ENCODE measurements at regions not wholly inside any gene's neighbourhood (a gene's known extent, or its start where the extent isn't known, plus 50 kb on each side); places are given as distances from the start of the nearest gene placed in this dataset.
A peak's percentile ranks its signal among the peaks of the same experiment; 100 is the strongest.

DNA sequence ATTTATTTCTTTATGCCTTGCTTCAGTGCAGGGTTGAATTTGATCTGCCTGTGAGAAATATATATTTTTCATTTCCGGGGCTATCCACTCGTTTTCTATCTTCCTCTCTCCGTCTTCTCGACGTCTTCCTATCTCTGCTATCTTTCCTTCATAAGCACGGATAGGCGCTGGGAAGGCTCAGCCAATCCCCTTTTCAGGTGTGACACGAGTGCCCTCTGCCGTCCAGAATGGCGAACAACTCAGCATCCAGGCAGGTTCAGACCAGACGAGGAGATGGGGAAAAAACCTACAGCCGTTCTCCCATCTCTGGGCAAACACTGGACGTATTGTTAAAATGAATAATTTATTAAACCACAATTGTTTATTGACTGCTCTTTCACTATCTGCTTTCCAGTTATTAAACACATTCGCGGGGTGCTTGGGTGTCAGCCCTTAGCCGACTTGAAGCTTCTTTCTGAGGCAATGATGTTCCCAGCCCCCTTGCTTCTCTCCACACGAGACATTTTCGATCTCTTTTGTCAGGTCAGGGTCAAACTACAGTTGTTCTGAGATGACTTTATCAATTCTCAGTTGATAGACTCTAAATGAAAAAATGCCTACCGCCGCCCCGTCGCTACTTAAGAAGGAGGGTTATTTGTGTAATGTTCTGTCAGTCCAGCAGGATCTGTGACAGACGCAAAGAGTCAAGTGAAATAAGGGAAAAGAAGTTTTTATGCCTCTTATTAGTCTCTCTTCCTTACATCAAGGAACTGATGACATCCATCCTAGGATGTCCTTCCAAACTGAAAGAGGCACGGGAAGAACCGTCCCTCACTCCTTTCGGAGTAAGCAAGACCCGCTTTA, 96.3 kb upstream of the NOCT start:
- DNase-seq: no peak

DNA sequence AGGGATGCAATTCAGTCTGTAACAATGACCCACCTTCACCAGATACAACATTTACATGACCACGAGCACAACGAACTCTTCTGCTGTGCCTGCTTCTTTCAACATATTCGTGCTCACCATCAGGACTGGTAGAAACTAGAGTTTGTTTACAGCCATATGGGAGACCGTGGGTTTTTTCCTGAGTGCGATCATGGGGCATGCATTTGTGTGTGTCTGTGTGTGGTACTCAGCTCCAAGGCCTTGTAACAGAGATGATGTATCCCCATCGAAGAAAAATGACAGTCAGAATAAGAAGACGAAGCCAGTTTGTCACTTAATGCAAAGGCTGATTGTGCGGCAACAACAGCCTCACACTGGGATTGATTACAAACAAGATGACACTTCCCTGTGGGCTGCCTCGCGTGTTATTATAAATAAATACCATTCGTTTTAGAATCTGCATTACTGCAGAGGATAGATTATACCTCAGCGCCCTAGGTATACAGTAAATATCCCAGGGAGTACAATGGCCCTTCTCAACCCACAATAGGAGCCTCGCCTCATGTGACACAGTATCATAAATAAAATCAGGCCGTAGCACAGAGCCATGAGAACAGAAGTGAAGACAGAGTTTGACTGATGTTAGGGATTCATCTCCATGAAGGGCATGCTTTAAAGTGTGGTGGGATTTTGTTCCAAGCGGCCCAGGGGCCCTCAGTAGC, 97.3 kb upstream of the NOCT start:
- DNase-seq: no peak

DNA sequence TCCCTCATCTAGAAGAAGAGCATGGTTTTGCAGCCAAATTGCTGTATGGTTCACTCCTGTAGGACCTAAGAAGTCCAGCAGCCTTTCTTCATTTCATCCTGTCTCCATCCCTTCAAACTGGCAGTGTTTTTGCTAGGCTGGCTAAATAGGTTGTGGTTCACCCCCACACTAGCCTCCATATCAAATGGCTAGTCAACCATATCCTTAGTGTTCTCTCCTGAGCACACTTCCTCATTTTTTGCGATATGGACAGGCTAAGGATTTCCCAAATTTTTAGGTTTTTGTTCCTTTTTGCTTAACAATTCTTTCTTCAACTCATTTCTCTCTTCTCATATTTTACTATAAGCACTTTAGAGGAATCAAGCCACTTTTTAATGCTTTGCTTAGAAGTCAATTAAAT, 98.8 kb upstream of the NOCT start:
- DNase-seq: no peak

GRCh38 chr4:138915756-138916155, 99.8 kb upstream of the NOCT start:
- no peak for DNase-seq

GRCh38 chr4:138912704-138913340, 102.8 kb upstream of the NOCT start:
- DNase-seq: no peak

GRCh38 chr4:138911909-138912703, 103.5 kb upstream of the NOCT start:
- DNase-seq: no peak

DNA sequence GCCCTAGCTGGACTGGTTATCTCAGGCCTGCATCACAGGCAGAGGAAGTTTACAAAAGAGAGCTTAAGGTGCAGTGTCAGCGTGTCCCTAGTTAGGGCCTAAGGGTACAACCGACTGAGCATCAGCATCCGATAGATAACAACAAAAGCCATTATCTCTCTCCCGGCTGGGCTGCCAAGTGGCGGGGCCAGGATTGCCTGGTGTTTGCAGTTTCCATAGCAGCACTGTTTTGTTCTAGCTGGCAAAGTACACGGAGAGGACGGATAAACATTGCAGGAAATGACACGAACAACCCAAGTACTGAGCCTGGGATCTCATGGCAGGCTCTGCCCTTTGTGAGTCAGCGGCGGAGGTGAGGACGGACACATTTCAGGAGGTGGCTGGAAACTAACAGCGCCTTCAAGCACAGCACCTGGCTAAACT, 104.7 kb upstream of the NOCT start:
- DNase-seq: peak in 1 of 2 experiments; percentile 13

DNA sequence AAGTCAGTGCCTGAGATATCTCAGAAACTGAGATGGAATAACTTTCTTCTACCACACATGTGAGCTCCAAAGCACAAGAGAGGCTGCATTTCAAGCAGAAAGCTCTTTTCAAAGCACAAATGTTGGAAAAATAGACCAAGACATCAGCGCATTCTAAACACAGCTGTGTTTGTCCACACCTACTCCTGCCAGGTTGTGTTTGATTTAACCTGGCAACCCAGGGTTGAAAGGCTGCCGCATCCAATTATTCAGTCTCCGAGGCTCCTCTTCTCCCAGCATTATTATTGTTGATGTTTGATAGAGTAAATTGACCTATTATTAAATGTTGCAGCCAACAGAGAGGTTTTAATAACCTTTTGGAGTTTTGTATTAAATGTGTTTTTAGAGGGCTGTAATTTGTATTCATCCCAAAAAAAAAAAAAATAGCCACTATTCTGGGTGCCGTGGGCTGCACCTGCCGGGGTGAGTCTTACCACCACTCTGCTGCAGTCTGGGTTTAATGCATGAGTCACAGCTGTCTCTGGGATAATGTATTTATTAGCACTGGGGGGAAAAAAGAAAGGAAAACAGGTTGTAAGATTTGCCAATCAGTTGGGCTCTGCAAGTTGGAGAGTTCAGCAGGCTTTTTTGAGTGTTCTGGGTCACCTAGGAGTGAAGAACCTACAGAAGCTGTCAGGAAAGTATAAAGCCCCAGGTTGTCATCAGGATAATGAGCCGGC, 105.2 kb upstream of the NOCT start:
- no peak for DNase-seq

DNA sequence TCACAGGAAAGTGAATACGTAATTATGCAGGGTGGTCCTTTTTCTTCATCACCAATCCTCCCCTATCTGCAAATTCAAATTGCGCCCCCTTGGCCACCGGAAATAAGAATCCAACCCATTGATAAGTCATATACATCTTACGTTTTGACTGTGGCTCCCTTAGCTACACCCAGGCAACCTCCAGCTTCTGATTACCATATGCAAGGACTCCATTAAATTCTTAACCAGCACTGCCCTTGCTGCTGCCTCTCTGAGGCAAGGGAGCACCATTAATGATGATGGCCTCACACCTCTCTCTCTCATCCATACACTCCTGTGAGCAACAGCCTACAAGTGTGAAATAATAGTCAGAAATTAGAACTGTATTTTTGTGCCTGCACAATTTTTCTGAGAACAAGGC, 106.0 kb upstream of the NOCT start:
- no peak for DNase-seq

DNA sequence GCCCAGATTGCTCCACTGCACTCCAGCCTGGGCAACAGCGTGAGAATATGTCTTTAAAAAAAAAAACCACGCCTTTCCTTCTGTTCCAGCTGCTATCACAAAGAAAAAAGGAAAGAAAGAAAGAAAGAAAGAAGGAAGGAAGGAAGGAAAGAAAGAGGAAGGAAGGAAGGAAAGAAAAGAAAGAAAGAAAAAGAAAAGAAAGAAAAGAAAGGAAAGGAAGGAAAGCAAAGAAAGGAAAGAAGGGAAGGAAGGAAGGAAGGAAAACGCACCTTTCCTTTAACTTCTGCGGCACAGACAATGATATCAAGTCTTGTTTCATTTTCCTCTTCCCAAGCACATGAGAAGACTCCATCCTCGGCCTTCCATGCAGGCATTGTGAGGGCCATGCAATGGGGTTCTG, 107.4 kb upstream of the NOCT start:
- DNase-seq: no peak

DNA sequence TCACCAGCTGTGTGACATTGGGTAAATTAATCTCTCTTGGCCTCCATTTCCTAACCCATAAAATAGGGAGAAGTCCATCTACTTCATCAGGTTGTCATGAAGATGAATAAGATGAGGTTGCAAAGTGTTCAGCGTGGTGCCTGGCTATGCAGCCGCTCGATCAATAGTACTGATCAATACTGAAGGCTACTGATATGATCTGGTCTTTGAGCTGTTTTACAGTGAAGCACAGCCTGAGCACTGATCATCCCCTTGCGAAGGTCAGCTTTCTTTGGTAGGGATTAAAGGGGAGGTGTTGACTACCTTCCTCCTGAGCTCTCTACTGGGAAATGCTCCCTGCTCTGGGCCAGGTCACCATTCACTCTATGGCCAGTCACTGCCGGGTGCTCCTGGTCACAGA, 108.4 kb upstream of the NOCT start:
- DNase-seq: no peak

DNA sequence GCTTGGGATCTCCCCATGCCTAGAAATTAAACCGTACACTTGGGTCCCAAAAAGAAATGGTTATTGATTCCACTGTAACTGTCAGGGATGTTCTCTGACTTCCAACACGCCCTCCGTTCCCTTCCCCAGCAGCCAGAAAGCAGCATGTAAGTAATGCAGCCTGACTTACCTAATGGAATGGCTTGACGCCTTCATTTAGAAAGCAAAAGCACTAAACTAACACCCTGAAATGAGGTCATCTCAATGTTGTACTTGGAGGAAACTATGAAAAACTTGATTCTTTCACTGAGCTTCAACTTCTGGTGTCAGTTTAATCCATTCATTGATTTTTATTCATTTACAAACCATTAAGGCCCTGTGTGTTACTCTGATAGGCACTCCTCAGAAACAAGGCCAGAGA, 110.8 kb upstream of the NOCT start:
- no peak for DNase-seq

- DNase-seq: no peak
Measured at GRCh38 chr4:138903185-138903584, 112.4 kb upstream of the NOCT start.

- DNase-seq: no peak
Measured at GRCh38 chr4:138902705-138903104, 112.9 kb upstream of the NOCT start.

DNA sequence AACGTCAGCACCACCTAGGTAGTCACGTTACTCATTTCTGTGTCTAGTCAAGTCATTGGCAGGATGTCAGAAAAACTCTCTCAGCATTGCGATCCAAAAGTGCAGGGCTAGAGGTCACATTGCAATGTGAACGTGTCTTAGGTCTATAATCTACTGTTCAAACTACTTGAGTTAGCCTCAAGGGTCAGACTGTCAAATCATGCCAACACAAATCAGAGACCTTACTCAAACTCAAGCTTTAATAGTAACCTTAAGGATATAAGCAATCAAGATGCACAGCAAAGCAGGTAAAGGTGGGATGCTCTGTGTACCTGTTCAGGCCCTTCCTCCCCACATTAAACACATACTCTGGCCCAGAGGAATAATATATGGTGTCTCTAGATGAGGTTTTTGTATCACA, 114.4 kb upstream of the NOCT start:
- DNase-seq: no peak

DNA sequence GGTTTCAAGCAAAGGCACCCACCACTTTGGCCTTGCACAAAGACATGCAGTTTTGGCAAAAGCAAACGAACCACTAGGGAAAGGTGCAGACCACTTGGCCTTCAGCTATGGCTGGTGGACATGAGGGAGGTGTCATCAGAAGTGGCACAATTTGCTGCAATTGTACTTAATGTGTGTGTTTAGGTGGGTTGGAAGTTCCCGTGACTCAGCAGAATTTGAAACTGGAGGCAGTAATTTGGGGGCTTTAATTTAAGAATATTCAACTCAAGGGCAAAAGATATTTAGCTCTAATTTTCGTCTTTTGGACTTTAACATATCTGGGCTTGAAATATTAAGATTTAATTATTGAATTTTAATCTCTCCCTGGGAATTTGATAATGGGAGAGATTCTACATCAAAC, 115.6 kb upstream of the NOCT start:
- DNase-seq: no peak

DNA sequence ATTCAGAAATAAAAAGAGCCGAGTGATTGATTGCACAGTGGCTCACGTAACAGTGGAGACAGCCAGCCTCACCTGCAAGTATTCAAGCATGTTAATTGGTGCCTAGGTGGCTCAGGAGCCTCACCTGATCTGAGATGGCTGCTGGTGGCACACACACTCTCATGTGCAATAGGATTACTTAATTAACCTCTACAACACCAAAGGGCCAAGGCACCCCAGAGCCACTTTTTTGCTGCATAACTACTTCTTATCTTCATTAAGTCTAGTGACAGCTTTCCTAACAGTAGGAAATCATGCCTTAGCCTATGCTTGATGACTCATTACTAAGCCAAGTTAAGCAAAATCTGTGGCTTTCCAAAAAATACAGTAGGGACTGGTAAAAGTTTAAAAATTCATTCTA, 117.3 kb upstream of the NOCT start:
- no peak for DNase-seq

- no peak for DNase-seq
Measured at GRCh38 chr4:138897811-138898226, 117.8 kb upstream of the NOCT start.

DNA sequence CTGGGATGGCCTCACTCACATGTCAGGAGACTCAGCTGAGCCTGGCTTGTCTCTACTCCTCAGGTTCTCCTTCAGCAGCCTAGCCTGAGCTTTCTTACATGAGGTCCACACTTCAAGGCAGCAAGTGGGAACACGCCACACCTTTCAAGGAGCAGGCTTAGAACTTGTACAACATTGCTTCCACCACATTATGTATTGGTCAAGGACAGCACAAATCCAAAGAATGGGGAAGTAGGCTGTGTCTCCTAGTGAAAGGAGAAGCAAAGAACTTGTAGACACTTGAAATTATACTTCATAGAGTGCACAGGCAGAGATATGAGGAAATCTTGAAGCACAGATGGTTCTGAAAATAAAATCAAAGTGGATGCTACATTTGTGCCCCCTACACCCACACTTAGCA, 120.9 kb upstream of the NOCT start:
- no peak for DNase-seq

DNA sequence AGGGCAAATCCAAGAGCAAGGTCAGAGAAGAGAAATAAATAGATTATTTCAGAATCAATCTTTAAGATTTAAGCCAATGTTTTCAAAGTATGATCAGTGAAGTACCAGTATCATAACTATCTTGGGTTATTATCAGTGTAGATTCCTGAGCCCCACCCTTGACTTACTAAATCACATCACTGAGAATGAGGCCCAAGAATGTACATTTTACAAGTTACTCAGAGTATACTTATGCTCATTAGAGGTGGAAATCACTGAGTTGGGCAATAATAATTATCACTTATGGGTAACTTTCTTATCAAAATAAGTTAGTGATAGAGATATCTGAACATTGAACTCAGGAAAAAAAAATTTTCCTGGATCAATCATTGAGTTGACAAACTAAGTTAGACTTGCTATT, 121.6 kb upstream of the NOCT start:
- DNase-seq: no peak

DNA sequence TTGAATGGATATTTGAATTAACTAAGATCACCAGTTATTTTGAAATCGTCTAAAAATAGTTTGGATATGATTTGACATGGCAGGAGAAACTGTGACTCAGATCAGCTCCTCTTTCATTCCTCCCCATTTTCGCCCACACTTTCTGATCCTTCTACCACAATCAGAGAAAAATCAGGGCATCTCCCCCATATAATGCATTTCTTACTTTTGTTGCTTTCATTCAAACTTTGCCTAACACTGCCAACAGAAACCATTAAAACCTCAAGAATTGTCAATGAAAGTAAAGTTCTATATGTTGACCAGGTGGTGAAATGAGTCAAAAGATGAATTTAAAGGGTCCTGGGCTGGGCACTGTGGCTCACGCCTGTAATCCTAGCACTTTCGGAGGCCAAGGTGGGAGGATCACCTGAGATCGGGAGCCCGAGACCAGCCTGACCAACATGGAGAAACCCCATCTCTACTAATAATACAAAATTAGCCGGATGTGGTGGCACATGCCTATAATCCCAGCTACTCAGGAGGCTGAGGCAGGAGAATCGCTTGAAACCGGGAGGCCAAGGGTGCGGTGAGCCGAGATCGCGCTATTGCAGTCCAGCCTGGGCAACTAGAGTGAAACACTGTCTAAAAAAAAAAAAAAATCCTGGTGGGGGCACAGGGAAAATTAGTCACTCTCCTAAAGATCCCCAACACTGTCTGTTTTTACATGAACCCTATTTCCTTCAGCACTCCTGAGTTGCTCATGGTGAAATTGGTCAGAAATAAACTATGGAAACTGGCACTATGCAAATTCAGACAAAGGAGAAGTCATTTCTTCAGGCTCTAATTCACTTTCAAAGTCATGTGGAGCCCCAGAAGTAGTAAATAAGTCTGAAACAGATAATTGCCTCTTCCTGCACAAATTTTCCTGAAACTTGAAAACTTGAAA, 122.8 kb upstream of the NOCT start:
- DNase-seq: no peak
